GM21526 (cell line): ENCODE measurements at regions not wholly inside any gene's neighbourhood (a gene's known extent, or its start where the extent isn't known, plus 50 kb on each side); places are given as distances from the start of the nearest gene placed in this dataset.

ENCODE experiments used
- ATAC-seq: cut with Tn5 transposase; IDR thresholded peaks from one replicate; pipeline ENCODE4 v1.9.1; 2021; ENCODE audit warnings: moderate library complexity; ENCODE audit not compliant: unreplicated experiment, low FRiP score

DNA sequence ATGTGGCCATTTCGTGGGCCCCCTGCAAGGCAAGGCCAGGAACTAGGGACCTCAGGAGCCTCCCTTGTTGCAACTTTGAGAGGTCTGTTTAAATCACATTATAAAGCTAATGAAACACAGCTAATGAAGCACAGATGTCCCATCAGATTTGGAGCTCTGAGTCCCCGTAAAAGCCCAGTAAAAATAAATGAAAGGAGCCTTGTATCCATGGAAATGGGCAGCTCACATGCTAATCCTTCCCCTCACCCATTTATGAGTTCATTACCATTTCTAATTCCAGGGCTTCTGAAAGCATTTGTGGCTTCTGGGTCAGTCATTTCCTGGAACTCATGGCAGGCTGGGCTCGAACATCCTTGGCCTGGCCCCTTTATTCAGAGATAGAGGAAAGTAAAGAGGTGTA is 274.8 kb downstream of the SS18 start:
- no peak for ATAC-seq

DNA sequence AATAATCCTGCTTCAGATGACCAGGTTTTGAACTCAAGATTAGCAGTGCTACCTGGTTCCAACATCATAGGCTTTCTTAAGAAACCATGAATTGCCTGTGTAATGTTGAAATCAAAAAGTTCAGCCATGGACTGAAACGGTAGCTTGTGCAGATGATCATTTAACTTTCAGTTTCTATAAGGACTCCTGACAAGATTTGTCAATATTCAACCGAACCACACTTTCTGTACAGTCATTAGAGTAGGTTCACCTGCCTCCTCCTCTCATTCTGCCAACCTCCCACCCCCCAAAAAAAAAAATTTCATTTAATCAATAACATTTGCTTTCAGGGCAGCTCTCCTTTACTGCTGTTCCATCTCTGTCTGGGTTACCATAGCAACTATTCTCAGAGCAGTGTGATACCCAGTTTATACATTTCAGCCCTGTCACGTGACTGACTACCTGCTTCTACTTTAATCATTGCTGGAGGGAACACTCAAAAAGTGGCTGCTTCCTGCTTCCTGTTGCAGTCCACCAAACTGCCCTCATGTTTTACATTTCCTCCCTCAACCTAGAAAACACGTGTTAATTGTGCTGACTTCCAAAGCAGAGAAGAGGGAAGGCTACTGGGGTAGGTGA is 275.5 kb downstream of the SS18 start:
- ATAC-seq: peak; percentile 92

DNA sequence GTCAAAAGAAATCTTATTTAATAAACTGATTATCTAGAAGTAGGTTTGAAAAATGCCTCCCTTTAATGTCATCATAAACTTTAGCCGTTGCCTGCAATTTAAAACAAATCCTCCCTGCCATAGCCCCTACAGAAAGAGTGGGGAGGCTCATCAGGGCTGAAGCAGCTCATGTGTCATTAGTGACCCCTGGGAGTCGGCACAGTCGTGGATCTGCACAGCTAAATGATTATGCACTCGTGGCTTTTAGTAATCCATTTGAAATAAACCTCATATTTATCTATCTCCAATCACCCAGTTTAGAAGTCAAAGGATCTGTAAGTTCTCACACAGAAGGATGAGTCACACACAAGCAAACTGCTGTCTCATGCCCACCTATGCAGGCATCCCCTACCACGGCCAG is 277.3 kb downstream of the SS18 start:
- no peak for ATAC-seq

DNA sequence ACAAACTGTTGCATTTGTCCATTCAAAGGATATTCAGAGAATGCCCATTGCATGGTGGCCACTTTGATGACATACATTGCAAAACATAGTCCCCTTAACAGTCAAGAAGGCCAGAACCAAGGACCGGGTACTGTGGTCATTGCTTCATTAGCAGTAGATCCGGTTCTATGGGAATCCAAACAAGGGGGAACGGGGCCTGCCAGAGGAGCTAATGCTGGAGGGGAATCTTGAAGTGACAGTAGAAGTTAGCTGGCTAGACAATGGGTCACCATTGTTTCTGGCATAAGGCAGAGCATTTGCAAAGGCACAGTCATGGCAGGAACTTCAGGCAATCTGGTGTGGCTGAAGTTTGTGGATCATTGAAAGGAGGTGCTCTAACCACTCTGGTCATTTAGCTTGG is 279.7 kb downstream of the SS18 start:
- ATAC-seq: no peak

DNA sequence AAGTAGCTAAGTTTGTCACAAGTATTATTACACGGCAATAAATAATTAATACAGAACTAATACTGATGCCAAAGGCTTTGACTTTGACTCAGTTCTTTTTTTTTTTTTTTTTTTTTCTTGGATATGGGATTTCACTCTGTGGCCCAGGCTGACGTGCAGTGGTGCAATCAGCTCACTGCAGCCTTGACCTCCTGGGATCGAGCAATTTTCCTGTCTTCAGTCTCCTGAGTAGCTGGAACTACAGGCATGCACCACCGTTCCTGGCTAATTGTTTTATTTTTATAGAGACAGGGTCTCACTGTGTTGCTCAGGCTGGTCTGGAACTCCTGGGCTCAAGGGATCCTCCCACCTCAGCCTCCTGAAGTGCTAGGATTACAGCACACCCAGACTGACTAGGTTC is 284.5 kb downstream of the SS18 start:
- ATAC-seq: no peak

DNA sequence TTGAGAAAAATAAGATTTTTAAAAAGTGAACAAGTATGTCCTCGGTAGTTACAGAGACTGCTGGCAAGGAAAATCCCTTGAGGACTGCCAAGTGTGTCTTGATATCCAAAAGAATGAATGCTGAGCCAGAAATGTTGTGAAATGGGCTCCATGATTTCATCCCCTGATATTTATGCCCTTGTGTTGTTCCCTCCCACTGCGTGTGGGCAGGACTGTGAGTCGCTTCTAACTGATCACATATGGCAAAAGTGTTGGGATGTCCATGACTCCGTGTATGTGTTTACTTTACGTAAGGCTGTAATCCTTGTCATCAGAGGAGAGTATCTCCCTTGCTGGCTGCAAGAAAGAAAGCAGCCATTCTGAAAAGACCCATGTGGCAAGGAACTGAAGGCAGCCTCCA is 285.1 kb downstream of the SS18 start:
- no peak for ATAC-seq

DNA sequence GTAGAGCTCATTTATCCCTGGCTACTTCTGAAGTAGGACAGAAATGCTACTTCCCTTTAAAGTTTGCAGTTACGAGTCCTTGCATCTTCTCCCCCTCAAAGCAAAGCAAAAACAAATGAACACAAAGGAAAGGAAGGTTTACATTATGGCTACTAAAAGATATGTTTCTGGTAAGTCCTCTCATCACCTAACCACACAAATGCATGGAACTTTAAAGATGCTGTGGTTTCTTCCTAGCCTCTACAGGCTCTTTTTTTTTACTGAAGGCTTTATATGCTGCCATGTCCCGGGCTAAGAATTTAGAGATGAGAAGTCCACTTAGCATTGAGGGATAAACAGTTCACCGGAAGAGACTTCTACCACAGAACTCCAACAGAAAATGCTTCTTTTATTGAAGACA is 291.2 kb downstream of the SS18 start:
- no peak for ATAC-seq

DNA sequence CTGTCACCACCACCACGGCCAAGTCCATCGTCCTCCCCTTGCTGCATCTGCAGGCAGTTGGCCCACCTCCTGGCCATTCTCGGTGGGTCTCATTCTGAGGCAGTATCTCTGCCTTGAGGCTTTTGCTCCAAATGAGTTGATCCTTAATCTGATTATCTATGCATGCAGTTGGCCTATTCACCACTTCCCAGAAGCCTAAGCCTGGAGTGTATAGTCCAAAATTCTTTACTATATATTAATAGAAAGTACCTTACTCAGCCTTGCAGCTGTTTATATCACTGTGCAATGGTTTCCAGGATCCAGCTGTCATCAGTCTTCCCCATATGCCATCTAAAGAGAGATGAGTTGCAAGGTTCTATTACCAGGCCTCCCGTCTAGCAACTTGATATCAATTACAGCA is 292.4 kb downstream of the SS18 start:
- ATAC-seq: no peak

DNA sequence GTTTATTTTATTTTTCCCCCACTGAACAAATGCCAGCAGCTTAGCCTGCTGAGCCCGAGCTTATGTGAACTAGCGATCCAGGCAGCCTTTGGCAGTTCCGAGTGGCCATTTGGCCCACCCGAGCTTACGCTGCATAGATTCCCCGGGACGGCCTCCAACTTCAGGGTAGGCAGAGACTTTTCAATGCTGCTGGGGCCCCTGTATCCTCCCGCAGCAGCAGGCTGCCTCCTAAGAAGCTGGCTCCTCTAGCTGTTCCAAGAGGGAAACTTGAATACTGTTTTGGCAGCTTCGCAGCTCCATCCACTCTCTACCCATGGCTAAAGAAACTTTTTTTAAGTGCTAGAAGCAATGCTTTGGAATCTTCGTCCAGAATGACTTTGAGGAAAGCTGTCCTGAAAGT is 295.2 kb downstream of the SS18 start:
- ATAC-seq: no peak

DNA sequence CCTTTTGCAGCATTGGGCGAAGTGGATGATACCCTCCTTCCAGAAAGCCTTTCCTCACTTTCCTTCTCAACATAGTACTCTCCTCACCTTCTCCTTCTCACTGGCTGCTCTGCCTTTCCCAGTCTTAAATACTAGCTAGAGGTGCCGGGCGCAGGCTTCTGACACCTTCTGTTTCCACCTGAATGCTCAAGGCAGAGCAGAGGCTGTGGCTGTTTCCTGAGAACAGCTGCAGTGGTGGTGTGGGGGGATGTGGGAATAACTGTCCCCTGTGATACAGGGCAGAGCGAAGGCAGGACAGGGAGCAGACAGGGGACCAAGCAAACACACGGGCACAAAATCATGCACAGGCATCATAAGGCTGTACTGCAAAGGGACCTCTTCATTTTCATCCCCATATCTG is 303.1 kb downstream of the SS18 start:
- ATAC-seq: no peak

DNA sequence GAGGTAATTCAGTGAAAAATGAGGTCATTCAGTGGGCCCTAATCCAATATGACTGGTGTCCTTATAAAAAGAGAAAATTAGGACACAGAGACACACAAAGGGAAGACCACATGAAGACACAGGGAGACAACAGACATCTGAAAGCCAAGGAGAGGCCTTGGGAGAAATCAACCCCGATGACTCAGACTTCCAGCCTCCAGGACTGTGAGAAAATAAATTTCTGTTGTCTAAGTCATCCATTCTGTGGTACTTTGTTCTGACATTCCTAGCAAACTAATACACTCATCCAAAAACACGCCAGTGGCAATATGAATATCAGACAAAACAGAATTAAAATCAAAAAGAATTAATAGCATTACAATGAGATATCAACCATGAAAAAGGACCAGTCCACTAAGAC is 303.7 kb downstream of the SS18 start:
- ATAC-seq: no peak

DNA sequence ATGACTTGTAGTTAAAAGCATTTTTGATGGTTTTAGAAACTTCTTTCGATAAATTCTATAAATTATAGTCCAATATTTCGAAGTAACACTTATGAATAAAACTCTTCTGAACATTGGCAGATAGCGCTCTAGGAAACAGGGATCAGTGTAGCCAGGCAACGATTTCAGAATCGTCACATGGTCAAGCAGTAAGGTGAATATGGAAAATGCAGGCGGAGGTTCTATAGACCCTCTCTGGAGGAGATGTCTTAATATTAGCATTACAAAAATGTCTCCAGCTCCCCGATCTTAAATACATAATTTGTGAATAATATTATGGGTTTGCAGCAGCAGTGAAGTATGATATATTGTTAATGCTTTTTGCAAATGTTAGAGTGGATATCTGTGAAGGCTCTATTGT is 310.3 kb downstream of the SS18 start:
- no peak for ATAC-seq

DNA sequence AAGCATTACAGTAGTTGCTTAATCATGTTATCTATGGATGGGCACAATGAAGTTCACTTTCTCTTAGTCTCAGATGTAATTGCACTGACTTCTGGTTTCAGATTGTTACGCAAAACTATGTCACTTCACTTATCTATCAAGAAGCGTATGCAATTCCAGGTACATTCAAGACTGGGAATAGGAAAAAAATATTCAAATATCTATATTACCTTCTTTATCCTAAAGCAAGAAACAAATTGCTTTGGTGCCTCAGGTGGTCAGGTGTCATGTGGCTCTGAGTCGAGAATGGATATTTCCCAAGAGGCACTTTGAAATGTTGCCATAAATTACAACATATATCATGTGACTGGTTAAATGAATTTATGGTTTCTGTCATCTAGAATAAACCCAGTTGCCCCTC is 318.6 kb downstream of the SS18 start:
- no peak for ATAC-seq

DNA sequence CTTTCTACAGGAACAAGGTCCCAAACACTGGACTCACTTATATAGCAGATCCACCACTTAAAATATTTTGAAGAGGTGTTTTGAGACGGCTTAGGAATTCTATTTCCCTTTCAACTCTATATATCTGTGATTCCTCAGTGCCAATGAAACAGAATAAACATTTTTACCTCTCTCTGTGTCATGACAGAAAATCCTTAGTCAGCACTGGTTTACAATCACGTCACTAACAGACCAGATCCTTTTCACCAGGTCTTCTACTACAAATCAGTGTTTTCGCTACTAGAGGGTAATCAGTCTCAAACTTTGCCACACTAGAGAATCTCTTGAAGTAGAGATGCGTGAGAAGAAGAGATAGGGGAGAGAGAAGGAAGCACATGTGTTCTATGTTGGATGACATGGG is 325.6 kb downstream of the SS18 start:
- ATAC-seq: no peak

DNA sequence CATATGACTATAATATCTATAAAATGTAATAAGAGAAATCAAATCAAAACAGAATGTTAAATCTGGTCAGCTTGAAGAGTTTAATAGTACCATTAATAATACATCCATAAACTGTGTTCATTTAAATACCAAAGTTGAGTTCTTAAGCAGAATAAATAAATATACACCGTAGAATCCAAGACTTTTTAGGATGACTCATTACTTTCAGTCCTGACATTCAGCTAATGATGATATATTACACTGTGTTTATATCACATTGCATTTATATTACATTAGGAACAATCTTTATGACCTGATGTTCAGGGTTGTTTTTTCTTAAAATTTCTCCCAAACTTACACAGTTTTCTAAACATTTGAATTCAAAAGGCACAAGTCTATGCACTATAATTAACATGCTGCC is 331.3 kb downstream of the SS18 start:
- no peak for ATAC-seq

DNA sequence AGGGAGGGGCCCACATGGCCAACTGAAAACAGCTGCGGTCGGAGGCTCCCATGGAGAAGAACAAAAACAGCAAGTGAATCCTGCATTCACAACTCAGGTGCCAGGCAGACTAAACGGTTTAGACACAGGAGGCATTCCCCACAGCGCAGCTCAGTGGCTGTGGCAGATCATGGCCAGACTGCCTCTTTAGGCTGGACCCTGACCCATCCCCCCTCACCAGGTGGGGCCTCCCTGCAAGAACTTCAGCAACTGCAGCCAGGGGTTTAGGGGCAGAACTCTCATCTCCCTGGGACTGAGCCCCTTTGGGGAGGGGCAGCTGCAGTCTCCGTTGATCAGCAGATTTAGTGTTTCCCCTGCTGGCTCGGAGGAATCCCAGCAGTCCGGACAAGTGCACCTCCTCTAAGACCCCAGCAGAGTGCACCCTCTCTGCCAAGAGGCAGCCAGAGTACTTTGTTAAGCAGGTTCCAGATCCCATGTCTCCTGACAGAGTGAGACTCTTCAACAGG is 346.7 kb downstream of the SS18 start:
- ATAC-seq: no peak

DNA sequence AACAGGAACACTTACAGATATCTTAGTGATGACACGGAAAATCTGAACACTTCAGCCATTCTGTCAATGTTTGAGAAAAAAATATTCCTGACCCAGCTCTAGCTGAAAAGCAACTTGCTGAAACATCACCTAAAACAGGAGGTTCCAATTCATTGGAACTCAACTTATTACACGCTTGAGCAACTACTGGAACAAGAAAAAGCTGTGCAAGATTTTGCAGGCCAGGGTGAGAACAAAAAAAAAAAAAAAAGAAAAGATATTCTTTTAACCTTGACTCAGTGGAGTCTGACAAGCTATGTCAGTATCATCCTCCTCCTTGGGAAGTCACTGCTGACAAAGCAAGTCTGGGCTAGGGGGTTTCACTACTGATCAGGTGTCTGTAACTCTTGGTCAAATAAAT is 351.0 kb downstream of the SS18 start:
- no peak for ATAC-seq

DNA sequence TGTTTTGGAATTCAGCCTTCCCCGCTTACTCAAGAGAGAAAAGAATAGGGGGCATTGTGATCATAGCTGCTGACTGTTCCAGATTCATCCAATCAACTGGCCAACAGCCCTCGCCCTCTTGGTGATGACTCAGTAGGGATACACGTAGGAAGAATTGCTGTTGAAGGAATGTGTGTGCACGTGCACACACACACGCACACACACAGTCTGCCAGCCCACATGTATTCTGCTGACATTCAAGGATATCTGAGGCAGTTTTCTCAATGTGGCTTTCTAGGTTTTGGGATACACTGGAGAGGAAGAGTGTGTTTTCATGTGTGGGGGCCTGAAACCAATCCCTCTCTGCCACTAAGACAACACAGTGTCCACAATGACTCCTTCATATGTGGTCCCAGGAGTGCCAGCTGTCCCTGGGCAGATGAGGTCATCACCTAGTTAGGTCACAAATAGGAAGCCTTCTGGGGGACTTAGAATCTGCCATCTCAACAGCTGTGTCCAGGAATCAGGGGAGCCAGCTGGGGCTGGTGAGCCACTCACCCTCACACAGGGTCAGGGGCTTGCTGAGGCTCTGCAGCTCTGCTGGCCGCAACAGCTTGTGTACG is 352.6 kb downstream of the SS18 start:
- no peak for ATAC-seq

DNA sequence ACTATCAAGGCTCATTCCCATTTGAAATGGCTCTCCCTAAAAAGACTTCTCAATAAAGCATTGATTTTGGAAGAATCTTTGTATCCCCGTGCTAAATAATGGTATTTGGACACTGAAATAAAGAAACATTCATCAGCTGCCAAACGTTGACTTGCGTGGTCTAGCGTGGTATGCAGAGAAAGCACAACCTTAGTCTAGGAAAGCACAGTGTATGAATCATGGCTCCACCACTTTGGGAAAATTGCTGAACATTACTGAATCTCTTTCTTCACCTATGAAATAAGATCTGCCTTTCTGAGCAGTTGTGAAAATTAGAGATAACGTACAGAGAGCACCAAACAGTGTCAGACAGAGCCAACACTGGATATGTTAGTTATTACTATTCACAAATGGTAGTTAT is 353.9 kb downstream of the SS18 start:
- no peak for ATAC-seq

DNA sequence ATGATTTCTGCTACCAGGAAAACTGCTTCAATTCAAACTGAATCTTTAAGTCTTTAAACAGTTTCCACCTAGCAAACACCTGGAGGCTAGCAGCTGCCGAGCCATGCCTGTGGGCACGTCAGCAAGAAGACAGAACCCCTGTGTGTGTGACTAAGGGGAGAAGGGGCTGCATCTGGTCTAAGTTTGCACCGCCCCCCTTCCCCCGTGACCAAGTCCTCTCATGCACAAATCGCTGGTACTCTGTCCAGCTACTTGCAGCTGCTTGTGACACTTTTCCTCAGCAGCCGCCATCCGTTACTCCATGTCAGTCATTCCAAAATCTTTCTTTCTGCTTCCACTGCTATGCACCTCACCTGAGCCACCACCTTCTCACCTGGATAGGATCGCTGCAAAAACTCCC is 355.0 kb downstream of the SS18 start:
- ATAC-seq: no peak

DNA sequence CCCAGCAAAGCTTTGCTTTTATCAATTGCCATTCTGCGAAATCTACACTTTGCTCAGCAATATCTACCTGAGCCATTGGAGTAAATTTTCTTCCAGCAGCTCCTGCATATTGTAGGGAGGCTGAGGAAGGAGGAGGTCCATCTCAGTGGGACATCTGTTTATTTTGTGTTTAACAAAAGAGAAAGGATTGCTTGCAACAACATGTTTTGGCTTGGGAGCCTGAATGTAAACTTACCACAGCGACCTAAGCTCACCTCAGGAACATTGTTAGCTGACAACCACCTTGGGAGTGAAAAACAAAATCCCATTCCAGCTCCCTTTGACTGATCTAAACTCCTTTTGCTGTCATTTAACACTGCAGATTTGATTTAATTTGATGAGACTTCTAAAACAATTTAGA is 356.1 kb downstream of the SS18 start:
- ATAC-seq: no peak

DNA sequence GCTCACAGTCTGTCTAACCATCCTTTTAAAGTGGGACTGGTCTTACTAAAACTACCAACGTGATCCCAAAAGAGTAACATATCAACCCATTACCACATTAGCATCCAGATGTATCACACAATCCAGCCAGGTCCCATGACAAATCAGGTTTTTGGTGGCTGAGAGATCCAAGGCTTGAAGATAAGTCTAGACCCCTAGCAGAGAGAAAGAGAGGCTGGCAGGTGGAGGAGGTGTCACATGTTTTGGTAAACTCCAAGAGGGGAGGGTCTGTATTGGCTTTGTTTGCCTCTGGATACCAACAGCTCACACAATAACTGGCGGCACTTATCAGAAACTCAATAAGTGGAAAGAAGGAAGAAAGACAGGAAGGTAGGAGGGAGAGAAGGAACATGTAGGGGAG is 357.6 kb downstream of the SS18 start:
- ATAC-seq: no peak

DNA sequence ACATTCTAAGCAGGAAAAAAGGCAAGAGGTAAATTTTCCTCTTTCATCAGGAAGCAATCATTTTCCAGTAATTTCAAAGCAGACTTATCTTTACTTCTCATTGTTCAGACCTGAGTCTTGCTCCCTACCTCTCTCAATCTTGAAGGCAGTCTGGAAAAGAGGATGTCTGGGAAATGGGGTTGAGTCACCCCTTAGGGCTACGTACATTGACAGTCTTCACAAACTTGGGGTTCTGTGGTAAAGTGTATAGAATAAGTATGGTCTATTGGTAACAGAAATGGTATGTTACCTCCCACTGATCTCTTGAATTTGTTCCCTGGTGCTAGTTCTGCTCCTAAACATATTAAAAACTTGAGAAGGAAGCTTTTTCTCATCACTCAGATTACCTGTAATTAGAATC is 361.3 kb downstream of the SS18 start:
- ATAC-seq: no peak
